Liver (tissue), 8 donors: ENCODE measurements at regions not wholly inside any gene's neighbourhood (a gene's known extent, or its start where the extent isn't known, plus 50 kb on each side); places are given as distances from the start of the nearest gene placed in this dataset.

Experiments used
- DNase-seq: peaks from one replicate; pipeline ENCODE4 v3.0.0-alpha.2; 2017; ENCODE audit warnings: low spot score
- H3K27ac ChIP-seq, 2 donors: one replicate each; pipeline ENCODE4 v1.7.0; 2013; ENCODE audit warnings: inconsistent platforms in 2 of 2, low read length in 2 of 2, control low read depth in 1 of 2, low read depth in 1 of 2, mild to moderate bottlenecking in 1 of 2
- H3K27me3 ChIP-seq, 4 donors: one replicate each; pipeline versions ENCODE4 v1.6.1 to v1.7.0; 2013; ENCODE audit warnings: low read length in 3 of 4, inconsistent platforms in 1 of 4, mild to moderate bottlenecking in 1 of 4, moderate library complexity in 1 of 4; ENCODE audit not compliant: control insufficient read depth in 4 of 4, insufficient read depth in 4 of 4
- H3K36me3 ChIP-seq, 4 donors: one replicate each; pipeline versions ENCODE4 v1.6.1 to v1.7.0; 2013; ENCODE audit warnings: low read length in 3 of 4, mild to moderate bottlenecking in 3 of 4, low read depth in 1 of 4, moderate library complexity in 1 of 4; ENCODE audit not compliant: control insufficient read depth in 4 of 4, insufficient read depth in 3 of 4
- H3K4me1 ChIP-seq, 4 donors: one replicate each; pipeline versions ENCODE4 v1.6.1 to v1.7.0; 2013; ENCODE audit warnings: low read length in 3 of 4, mild to moderate bottlenecking in 3 of 4, moderate library complexity in 1 of 4; ENCODE audit not compliant: control insufficient read depth in 4 of 4, insufficient read depth in 4 of 4
- H3K4me3 ChIP-seq, 3 donors: one replicate each; pipeline versions ENCODE4 v1.6.1 to v1.7.0; 2013; ENCODE audit warnings: low read length in 3 of 3, control low read depth in 1 of 3, low read depth in 1 of 3, mild to moderate bottlenecking in 1 of 3
- H3K9ac ChIP-seq, 2 donors: one replicate each; pipeline ENCODE4 v1.7.0; 2013; ENCODE audit warnings: low read length in 2 of 2, mild to moderate bottlenecking in 2 of 2, moderate library complexity in 2 of 2, control low read depth in 1 of 2, low read depth in 1 of 2
- H3K9me3 ChIP-seq, 4 donors: one replicate each; pipeline versions ENCODE4 v1.6.1 to v1.7.0; 2013; ENCODE audit warnings: low read length in 3 of 4; ENCODE audit not compliant: control insufficient read depth in 4 of 4
- ATF3 ChIP-seq: IDR thresholded peaks from 2 replicates; pipeline ENCODE4 v1.6.1; 2016; ENCODE audit warnings: antibody characterized with exemption
- CTCF ChIP-seq: fragments of 150-350 bp; IDR thresholded peaks from 2 replicates; pipeline ENCODE4 v1.5.1; 2017; ENCODE audit warnings: improper control_type of control experiment, low read depth, low read length; ENCODE audit not compliant: missing input control
- EGR1 ChIP-seq, 2 donors: IDR thresholded peaks; 2 replicates each; pipeline ENCODE4 v1.6.1; 2016 to 2018; ENCODE audit warnings: antibody characterized with exemption in 2 of 2, low read depth in 2 of 2
- FOXA1 ChIP-seq: IDR thresholded peaks from 2 replicates; pipeline ENCODE4 v1.6.1; 2016; ENCODE audit warnings: antibody characterized with exemption
- FOXA2 ChIP-seq: IDR thresholded peaks from 2 replicates; pipeline ENCODE4 v1.6.1; 2016; ENCODE audit warnings: antibody characterized with exemption
- GABPA ChIP-seq, 2 donors: IDR thresholded peaks in 1 of 2; conservative IDR thresholded peaks in 1 of 2; 2 replicates each; pipeline ENCODE4 v1.6.1; 2016; ENCODE audit warnings: antibody characterized with exemption in 2 of 2, mild to moderate bottlenecking in 1 of 2, moderate library complexity in 1 of 2
- HNF4A ChIP-seq, 2 donors: conservative IDR thresholded peaks; 2 replicates each; pipeline ENCODE4 v1.6.1; 2016; ENCODE audit warnings: antibody characterized with exemption in 2 of 2, mild to moderate bottlenecking in 2 of 2
- HNF4G ChIP-seq: IDR thresholded peaks from 2 replicates; pipeline ENCODE4 v1.6.1; 2016; ENCODE audit warnings: antibody characterized with exemption
- JUND ChIP-seq, 2 donors: IDR thresholded peaks; 2 replicates each; pipeline ENCODE4 v1.6.1; 2016; ENCODE audit warnings: antibody characterized with exemption in 2 of 2
- MAX ChIP-seq: IDR thresholded peaks from 2 replicates; pipeline ENCODE4 v1.6.1; 2016; ENCODE audit warnings: antibody characterized with exemption
- NR2F2 ChIP-seq: IDR thresholded peaks from 2 replicates; pipeline ENCODE4 v1.6.1; 2016; ENCODE audit warnings: antibody characterized with exemption
- RAD21 ChIP-seq, 2 donors: IDR thresholded peaks; 2 replicates each; pipeline ENCODE4 v1.6.1; 2016; ENCODE audit warnings: antibody characterized with exemption in 2 of 2, mild to moderate bottlenecking in 2 of 2
- REST ChIP-seq: IDR thresholded peaks from 2 replicates; pipeline ENCODE4 v1.6.1; 2016; ENCODE audit warnings: antibody characterized with exemption, mild to moderate bottlenecking
- RXRA ChIP-seq, 2 donors: IDR thresholded peaks; 2 replicates each; pipeline ENCODE4 v1.6.1; 2017 to 2018; ENCODE audit warnings: antibody characterized with exemption in 2 of 2, mild to moderate bottlenecking in 1 of 2
- SP1 ChIP-seq: IDR thresholded peaks from 2 replicates; pipeline ENCODE4 v1.6.1; 2018; ENCODE audit warnings: antibody characterized with exemption, mild to moderate bottlenecking
- TAF1 ChIP-seq: conservative IDR thresholded peaks from 2 replicates; pipeline ENCODE4 v1.6.1; 2016; ENCODE audit warnings: antibody characterized with exemption, mild to moderate bottlenecking
- YY1 ChIP-seq: IDR thresholded peaks from 2 replicates; pipeline ENCODE4 v1.6.1; 2016; ENCODE audit warnings: antibody characterized with exemption, mild to moderate bottlenecking
- WGBS: extraction: QIAGEN DNeasy Blood & Tissue Kit; methylation state at CpG from one replicate; pipeline ENCODE4 v1.1.7; 2013; 5-methylcytosine and 5-hydroxymethylcytosine counted together
- TF ChIP-seq, protein P1 (sequence below): IDR thresholded peaks from 2 replicates; pipeline ENCODE4 v1.6.1; 2016; ENCODE audit warnings: antibody characterized with exemption
- donor health status: healthy.
- donor health status: healthy.
- donor health status: healthy.
- donor health status: healthy.
- donor health status: healthy.

- TF ChIP-seq HNF4G (no peak), FOXA1 (no peak), RAD21 (IDR thresholded peaks at IDR 0.05) (no peak), HNF4A (conservative IDR thresholded peaks at IDR 0.05) (no peak)
- no peak overlapping the region for H3K27ac ChIP-seq
- H3K9me3 ChIP-seq: no peaks in the 10 kb centered on the region
- no peaks in the 10 kb centered on the region for H3K4me1 ChIP-seq
- H3K27me3 ChIP-seq: peaks cover 0 to 4% (median 0%) of the 10 kb centered on the region in 4 donors
- no peaks in the 10 kb centered on the region for H3K36me3 ChIP-seq
- 1% methylated on average over 1 of the region's 1 CpG for WGBS
- no peak overlapping the region for H3K4me3 ChIP-seq
- no peak overlapping the region for H3K9ac ChIP-seq
- no peak for DNase-seq
Measured at GRCh38 chr17:52899235-52899634, 740.7 kb upstream of the CA10 start.

- H3K4me1 ChIP-seq: no peaks in the 10 kb centered on the region
- no peak overlapping the region for H3K27ac ChIP-seq
- TF ChIP-seq REST (no peak), HNF4G (no peak), TAF1 (no peak), MAX (no peak), YY1 (no peak), RAD21 (IDR thresholded peaks at IDR 0.05) (no peak), RXRA (IDR thresholded peaks at IDR 0.05) (no peak), HNF4A (conservative IDR thresholded peaks at IDR 0.05) (no peak), JUND (IDR thresholded peaks at IDR 0.05) (no peak), FOXA2 (no peak), SP1 (no peak), ATF3 (no peak), FOXA1 (no peak), GABPA (IDR thresholded peaks at IDR 0.05 in 1 of 2, conservative IDR thresholded peaks at IDR 0.05 in 1 of 2) (no peak), NR2F2 (no peak), CTCF (no peak), EGR1 (IDR thresholded peaks at IDR 0.05; ENCODE audit: low read depth in 2 of 2) (no peak)
- TF ChIP-seq, protein P1, sequence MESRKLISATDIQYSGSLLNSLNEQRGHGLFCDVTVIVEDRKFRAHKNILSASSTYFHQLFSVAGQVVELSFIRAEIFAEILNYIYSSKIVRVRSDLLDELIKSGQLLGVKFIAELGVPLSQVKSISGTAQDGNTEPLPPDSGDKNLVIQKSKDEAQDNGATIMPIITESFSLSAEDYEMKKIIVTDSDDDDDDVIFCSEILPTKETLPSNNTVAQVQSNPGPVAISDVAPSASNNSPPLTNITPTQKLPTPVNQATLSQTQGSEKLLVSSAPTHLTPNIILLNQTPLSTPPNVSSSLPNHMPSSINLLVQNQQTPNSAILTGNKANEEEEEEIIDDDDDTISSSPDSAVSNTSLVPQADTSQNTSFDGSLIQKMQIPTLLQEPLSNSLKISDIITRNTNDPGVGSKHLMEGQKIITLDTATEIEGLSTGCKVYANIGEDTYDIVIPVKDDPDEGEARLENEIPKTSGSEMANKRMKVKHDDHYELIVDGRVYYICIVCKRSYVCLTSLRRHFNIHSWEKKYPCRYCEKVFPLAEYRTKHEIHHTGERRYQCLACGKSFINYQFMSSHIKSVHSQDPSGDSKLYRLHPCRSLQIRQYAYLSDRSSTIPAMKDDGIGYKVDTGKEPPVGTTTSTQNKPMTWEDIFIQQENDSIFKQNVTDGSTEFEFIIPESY: no peak
- H3K36me3 ChIP-seq: no peaks in the 10 kb centered on the region
- no peak overlapping the region for H3K4me3 ChIP-seq
- DNase-seq: no peak
- H3K27me3 ChIP-seq: peaks cover 0 to 4% (median 0%) of the 10 kb centered on the region in 4 donors
- H3K9me3 ChIP-seq: no peaks in the 10 kb centered on the region
- H3K9ac ChIP-seq: no peak overlapping the region
- WGBS: 52% methylated on average over 2 of the region's 2 CpGs
Measured at GRCh38 chr17:52895272-52895671, 736.8 kb upstream of the CA10 start.
